ENCODE measurements at regions not wholly inside any gene's neighbourhood (a gene's known extent, or its start where the extent isn't known, plus 50 kb on each side); places are given as distances from the start of the nearest gene placed in this dataset.

DNA sequence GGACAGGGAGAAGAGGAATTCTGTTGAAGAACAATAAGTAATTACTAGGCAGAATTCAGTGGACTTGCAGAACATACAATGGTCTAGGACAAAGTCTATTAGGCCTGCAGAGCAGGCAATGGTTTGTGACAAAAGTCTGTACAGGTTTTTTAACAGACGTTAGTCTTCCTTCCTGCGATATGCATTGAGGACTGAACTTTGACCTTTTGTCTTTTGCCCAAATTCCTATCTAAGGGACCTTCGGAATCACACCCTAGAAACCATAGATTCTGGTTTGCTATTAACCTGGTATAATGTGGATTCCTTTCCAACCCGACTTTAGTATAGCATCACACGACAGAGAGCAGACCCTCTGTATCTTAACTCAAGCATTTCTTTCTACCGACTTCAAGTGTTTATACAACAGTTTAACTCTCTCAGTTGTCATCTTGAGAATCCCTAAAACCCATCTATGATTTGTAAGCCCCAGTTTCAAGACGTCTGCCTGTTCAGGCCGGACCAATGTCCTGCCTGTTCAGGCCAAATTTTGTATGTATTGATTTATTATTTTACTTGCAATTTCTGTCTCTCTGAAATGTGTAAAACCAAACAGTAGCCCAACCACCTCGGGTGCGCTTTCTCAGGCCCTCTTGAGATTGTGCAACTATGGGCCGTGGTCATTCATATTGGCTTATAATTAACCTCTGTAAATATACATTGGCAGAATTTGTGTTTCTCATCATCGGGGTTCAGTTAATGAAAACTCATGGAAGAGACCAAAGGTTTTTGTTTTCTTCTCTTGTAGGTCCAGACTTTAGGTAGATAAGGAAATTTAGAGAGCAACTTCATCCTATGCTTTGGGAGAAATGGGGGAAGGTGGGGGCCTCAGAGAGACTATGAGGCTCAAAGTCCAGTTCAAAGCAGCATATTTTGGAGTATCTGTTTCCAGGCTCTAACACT lies 76.9 kb upstream of the TNFSF18 start (continued):
- TF ChIP-seq, protein P1, sequence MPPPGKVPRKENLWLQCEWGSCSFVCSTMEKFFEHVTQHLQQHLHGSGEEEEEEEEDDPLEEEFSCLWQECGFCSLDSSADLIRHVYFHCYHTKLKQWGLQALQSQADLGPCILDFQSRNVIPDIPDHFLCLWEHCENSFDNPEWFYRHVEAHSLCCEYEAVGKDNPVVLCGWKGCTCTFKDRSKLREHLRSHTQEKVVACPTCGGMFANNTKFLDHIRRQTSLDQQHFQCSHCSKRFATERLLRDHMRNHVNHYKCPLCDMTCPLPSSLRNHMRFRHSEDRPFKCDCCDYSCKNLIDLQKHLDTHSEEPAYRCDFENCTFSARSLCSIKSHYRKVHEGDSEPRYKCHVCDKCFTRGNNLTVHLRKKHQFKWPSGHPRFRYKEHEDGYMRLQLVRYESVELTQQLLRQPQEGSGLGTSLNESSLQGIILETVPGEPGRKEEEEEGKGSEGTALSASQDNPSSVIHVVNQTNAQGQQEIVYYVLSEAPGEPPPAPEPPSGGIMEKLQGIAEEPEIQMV (CRISPR knock-in tag; IDR thresholded peaks at IDR 0.05; ENCODE audit: low read depth) = no peak
- TF ChIP-seq, protein P2, sequence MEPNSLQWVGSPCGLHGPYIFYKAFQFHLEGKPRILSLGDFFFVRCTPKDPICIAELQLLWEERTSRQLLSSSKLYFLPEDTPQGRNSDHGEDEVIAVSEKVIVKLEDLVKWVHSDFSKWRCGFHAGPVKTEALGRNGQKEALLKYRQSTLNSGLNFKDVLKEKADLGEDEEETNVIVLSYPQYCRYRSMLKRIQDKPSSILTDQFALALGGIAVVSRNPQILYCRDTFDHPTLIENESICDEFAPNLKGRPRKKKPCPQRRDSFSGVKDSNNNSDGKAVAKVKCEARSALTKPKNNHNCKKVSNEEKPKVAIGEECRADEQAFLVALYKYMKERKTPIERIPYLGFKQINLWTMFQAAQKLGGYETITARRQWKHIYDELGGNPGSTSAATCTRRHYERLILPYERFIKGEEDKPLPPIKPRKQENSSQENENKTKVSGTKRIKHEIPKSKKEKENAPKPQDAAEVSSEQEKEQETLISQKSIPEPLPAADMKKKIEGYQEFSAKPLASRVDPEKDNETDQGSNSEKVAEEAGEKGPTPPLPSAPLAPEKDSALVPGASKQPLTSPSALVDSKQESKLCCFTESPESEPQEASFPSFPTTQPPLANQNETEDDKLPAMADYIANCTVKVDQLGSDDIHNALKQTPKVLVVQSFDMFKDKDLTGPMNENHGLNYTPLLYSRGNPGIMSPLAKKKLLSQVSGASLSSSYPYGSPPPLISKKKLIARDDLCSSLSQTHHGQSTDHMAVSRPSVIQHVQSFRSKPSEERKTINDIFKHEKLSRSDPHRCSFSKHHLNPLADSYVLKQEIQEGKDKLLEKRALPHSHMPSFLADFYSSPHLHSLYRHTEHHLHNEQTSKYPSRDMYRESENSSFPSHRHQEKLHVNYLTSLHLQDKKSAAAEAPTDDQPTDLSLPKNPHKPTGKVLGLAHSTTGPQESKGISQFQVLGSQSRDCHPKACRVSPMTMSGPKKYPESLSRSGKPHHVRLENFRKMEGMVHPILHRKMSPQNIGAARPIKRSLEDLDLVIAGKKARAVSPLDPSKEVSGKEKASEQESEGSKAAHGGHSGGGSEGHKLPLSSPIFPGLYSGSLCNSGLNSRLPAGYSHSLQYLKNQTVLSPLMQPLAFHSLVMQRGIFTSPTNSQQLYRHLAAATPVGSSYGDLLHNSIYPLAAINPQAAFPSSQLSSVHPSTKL (CRISPR knock-in tag; IDR thresholded peaks at IDR 0.05) = peak; percentile 78
- TF ChIP-seq NPAS2 (CRISPR knock-in tag; IDR thresholded peaks at IDR 0.05; ENCODE audit: borderline replicate concordance) (no peak), SETDB1 (CRISPR knock-in tag; IDR thresholded peaks at IDR 0.05; ENCODE audit: borderline replicate concordance) (no peak), ZNF891 (CRISPR knock-in tag; IDR thresholded peaks at IDR 0.05) (no peak), SALL2 (CRISPR knock-in tag; IDR thresholded peaks at IDR 0.05) (no peak), SATB2 (CRISPR knock-in tag; IDR thresholded peaks at IDR 0.05) (peak; percentile 94), HNRNPLL (IDR thresholded peaks at IDR 0.05; ENCODE audit: low read depth, low read length, poor library complexity, severe bottlenecking) (no peak), NKX3-1 (CRISPR knock-in tag; IDR thresholded peaks at IDR 0.05) (peak; percentile 52; the same call in 1 of the 2 replicates), ZNF567 (CRISPR knock-in tag; IDR thresholded peaks at IDR 0.05; ENCODE audit: borderline replicate concordance) (no peak), EZH2 (conservative IDR thresholded peaks at IDR 0.05; ENCODE audit: low read depth, low read length) (no peak), STAT5B (CRISPR knock-in tag; IDR thresholded peaks at IDR 0.05) (no peak), MED1 (CRISPR knock-in tag; IDR thresholded peaks at IDR 0.05) (peak; percentile 60; the same call in 1 of the 2 replicates)
- TF ChIP-seq, protein P3, sequence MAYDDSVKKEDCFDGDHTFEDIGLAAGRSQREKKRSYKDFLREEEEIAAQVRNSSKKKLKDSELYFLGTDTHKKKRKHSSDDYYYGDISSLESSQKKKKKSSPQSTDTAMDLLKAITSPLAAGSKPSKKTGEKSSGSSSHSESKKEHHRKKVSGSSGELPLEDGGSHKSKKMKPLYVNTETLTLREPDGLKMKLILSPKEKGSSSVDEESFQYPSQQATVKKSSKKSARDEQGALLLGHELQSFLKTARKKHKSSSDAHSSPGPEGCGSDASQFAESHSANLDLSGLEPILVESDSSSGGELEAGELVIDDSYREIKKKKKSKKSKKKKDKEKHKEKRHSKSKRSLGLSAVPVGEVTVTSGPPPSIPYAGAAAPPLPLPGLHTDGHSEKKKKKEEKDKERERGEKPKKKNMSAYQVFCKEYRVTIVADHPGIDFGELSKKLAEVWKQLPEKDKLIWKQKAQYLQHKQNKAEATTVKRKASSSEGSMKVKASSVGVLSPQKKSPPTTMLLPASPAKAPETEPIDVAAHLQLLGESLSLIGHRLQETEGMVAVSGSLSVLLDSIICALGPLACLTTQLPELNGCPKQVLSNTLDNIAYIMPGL (CRISPR knock-in tag; IDR thresholded peaks at IDR 0.05; ENCODE audit: borderline replicate concordance in 1 of 2, low read depth in 1 of 2) = no peak
- TF ChIP-seq, protein P4, sequence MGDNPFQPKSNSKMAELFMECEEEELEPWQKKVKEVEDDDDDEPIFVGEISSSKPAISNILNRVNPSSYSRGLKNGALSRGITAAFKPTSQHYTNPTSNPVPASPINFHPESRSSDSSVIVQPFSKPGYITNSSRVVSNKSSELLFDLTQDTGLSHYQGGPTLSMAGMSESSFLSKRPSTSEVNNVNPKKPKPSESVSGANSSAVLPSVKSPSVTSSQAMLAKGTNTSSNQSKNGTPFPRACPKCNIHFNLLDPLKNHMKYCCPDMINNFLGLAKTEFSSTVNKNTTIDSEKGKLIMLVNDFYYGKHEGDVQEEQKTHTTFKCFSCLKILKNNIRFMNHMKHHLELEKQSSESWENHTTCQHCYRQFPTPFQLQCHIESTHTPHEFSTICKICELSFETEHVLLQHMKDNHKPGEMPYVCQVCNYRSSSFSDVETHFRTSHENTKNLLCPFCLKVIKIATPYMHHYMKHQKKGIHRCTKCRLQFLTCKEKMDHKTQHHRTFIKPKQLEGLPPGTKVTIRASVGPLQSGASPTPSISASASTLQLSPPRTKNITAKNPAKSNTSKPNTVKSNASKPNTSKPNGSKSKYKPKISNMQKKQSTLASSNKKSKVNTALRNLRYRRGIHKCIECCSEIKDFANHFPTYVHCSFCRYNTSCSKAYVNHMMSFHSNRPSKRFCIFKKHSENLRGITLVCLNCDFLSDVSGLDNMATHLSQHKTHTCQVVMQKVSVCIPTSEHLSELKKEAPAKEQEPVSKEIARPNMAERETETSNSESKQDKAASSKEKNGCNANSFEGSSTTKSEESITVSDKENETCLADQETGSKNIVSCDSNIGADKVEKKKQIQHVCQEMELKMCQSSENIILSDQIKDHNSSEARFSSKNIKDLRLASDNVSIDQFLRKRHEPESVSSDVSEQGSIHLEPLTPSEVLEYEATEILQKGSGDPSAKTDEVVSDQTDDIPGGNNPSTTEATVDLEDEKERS (CRISPR knock-in tag; IDR thresholded peaks at IDR 0.05) = no peak
- TF ChIP-seq, protein P5, sequence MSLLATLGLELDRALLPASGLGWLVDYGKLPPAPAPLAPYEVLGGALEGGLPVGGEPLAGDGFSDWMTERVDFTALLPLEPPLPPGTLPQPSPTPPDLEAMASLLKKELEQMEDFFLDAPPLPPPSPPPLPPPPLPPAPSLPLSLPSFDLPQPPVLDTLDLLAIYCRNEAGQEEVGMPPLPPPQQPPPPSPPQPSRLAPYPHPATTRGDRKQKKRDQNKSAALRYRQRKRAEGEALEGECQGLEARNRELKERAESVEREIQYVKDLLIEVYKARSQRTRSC (CRISPR knock-in tag; IDR thresholded peaks at IDR 0.05; ENCODE audit: low read depth) = no peak
